ENCODE measurements at regions not wholly inside any gene's neighbourhood (a gene's known extent, or its start where the extent isn't known, plus 50 kb on each side); places are given as distances from the start of the nearest gene placed in this dataset.

DNA sequence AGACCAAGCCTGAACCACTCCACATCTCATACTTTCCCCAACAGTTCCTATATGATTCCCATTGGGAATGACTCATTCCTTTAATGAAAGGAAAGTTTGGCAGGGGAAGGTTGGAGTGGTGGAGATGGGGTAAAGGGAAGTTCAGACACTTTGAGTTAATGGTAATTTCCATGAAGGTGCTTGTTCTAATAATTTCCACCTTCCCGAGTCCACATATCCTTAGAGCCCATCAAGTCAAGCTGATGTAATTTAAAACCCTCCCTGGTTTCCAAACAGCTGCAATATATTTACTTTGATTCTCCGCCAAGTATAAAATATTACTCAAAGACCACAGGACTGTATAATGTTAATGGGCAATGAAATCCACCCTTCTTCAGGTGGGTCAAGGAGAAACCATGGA is 95.0 kb upstream of the GALNT15 start:
- POLR2A ChIA-PET (ENCODE audit: unreplicated experiment), result no interaction called here
- Histone ChIP-seq H3K9me3 (ENCODE audit: control insufficient read depth, insufficient read depth, low read length) (peaks cover 13% of the 10 kb centered on the region), H2AFZ (replicated peaks; ENCODE audit: low read length, poor library complexity) (no peak overlapping the region), H3K4me3 (ENCODE audit: insufficient read depth, low read depth, low read length) (no peak overlapping the region), H4K5ac (ENCODE audit: low read depth, low read length) (peak overlapping the region; percentile 78; the same call in 1 of the 2 replicates), H3K9me1 (ENCODE audit: insufficient read depth, low read length) (peaks cover 6% of the 10 kb centered on the region; the same call in 1 of the 2 replicates), H2BK5ac (ENCODE audit: low read depth, low read length, poor library complexity, severe bottlenecking) (peak overlapping the region; percentile 53), H4K8ac (ENCODE audit: low read depth in 2 of 2, low read length in 2 of 2) (no peak overlapping the region; a peak in 1 of 4 replicates), H3K79me1 (ENCODE audit: low read depth in 1 of 2, low read length in 2 of 2) (no peaks in the 10 kb centered on the region), H2AK5ac (ENCODE audit: low read depth, low read length) (peak overlapping the region; percentile 3; the same call in 1 of the 2 replicates), H3K23ac (ENCODE audit: low read depth, low read length) (no peak overlapping the region), H3K27ac (ENCODE audit: insufficient read depth, low read length) (no peak overlapping the region), H3K36me3 (ENCODE audit: control insufficient read depth, insufficient read depth, low read length) (no peaks in the 10 kb centered on the region), H4K20me1 (ENCODE audit: insufficient read depth, low read length) (no peaks in the 10 kb centered on the region), H3K4me1 (ENCODE audit: control insufficient read depth, insufficient read depth, low read length) (peaks cover 7% of the 10 kb centered on the region; the same call in 1 of the 2 replicates), H3K4me2 (ENCODE audit: low read depth, low read length) (no peak overlapping the region; the same call in 1 of the 2 replicates), H2BK20ac (ENCODE audit: low read depth, low read length) (peak overlapping the region; percentile 72), H2BK120ac (ENCODE audit: low read depth, low read length) (peak overlapping the region; percentile 25; the same call in 1 of the 2 replicates), H3K56ac (ENCODE audit: extremely low read depth, insufficient read depth, low read length) (no peak overlapping the region), H3K18ac (ENCODE audit: low read depth, low read length) (peak overlapping the region; percentile 69; the same call in 1 of the 2 replicates), H3K4ac (ENCODE audit: low read depth, low read length) (0 out of 2 replicates have a peak overlapping the region, but pooled peaks have one; percentile 37), H3K27me3 (ENCODE audit: control insufficient read depth, insufficient read depth, low read length) (no peaks in the 10 kb centered on the region), H4K91ac (ENCODE audit: insufficient read depth, low read depth, low read length) (no peak overlapping the region; the same call in 1 of the 2 replicates), H2AK9ac (replicated peaks; ENCODE audit: low read depth, low read length, poor library complexity) (no peak overlapping the region), H2BK15ac (ENCODE audit: low read depth, low read length) (no peak overlapping the region), H3K14ac (replicated peaks; ENCODE audit: low read depth, low read length) (peak overlapping the region; percentile 25; the same call in 1 of the 2 replicates), H3K9ac (ENCODE audit: low read depth, low read length) (no peak overlapping the region)
- no peak for TF ChIP-seq RAD21 (IDR thresholded peaks at IDR 0.05; ENCODE audit: low read length)
- TF ChIP-seq, protein P1, sequence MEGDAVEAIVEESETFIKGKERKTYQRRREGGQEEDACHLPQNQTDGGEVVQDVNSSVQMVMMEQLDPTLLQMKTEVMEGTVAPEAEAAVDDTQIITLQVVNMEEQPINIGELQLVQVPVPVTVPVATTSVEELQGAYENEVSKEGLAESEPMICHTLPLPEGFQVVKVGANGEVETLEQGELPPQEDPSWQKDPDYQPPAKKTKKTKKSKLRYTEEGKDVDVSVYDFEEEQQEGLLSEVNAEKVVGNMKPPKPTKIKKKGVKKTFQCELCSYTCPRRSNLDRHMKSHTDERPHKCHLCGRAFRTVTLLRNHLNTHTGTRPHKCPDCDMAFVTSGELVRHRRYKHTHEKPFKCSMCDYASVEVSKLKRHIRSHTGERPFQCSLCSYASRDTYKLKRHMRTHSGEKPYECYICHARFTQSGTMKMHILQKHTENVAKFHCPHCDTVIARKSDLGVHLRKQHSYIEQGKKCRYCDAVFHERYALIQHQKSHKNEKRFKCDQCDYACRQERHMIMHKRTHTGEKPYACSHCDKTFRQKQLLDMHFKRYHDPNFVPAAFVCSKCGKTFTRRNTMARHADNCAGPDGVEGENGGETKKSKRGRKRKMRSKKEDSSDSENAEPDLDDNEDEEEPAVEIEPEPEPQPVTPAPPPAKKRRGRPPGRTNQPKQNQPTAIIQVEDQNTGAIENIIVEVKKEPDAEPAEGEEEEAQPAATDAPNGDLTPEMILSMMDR (conservative IDR thresholded peaks at IDR 0.05; ENCODE audit: low read depth, low read length), result no peak
- TF ChIP-seq, protein P2, sequence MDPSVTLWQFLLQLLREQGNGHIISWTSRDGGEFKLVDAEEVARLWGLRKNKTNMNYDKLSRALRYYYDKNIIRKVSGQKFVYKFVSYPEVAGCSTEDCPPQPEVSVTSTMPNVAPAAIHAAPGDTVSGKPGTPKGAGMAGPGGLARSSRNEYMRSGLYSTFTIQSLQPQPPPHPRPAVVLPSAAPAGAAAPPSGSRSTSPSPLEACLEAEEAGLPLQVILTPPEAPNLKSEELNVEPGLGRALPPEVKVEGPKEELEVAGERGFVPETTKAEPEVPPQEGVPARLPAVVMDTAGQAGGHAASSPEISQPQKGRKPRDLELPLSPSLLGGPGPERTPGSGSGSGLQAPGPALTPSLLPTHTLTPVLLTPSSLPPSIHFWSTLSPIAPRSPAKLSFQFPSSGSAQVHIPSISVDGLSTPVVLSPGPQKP (IDR thresholded peaks at IDR 0.05; ENCODE audit: borderline replicate concordance, low read depth, low read length), result no peak
- TF ChIP-seq, protein P3, sequence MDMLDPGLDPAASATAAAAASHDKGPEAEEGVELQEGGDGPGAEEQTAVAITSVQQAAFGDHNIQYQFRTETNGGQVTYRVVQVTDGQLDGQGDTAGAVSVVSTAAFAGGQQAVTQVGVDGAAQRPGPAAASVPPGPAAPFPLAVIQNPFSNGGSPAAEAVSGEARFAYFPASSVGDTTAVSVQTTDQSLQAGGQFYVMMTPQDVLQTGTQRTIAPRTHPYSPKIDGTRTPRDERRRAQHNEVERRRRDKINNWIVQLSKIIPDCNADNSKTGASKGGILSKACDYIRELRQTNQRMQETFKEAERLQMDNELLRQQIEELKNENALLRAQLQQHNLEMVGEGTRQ (IDR thresholded peaks at IDR 0.05; ENCODE audit: low read depth, low read length), result no peak
- no peak for TF ChIP-seq RCOR1 (IDR thresholded peaks at IDR 0.05; ENCODE audit: insufficient replicate concordance, low read length)
- no peak for TF ChIP-seq BHLHE40 (IDR thresholded peaks at IDR 0.05; ENCODE audit: low read depth, low read length)
- DNase-seq (peak; percentile 58), ATAC-seq (ENCODE audit: low read depth) (no peak; the same call in 1 of the 2 replicates)
- intact Hi-C loops (cut with micrococcal nuclease) (no loop called here), dilution Hi-C loops (cut with HindIII; ENCODE audit: low sequenced_read_pairs, unreplicated experiment) (no loop called here), in situ Hi-C loops (cut with MboI; ENCODE audit: low sequenced_read_pairs) (no loop called here)
- BruUV-seq (replicated peaks), result no TSS peak
- WGBS, 2 experiments (ENCODE audit: extremely low coverage in 2 of 2, insufficient read length in 1 of 2), result no CpG with 5 or more reads among the region's 2 CpGs
- CTCF ChIA-PET, result no interaction called here

Data from IMR-90 (cell line).